RKO (cell line): ENCODE measurements at regions not wholly inside any gene's neighbourhood (a gene's known extent, or its start where the extent isn't known, plus 50 kb on each side); places are given as distances from the start of the nearest gene placed in this dataset.

Experiments
- DNase-seq: peaks from one replicate; pipeline ENCODE4 v3.0.0-alpha.2; 2016; ENCODE audit warnings: low spot score

- DNase-seq, result no peak
Measured at GRCh38 chr13:89738072-89738471, 1609.4 kb upstream of the MIR17HG start.

DNA sequence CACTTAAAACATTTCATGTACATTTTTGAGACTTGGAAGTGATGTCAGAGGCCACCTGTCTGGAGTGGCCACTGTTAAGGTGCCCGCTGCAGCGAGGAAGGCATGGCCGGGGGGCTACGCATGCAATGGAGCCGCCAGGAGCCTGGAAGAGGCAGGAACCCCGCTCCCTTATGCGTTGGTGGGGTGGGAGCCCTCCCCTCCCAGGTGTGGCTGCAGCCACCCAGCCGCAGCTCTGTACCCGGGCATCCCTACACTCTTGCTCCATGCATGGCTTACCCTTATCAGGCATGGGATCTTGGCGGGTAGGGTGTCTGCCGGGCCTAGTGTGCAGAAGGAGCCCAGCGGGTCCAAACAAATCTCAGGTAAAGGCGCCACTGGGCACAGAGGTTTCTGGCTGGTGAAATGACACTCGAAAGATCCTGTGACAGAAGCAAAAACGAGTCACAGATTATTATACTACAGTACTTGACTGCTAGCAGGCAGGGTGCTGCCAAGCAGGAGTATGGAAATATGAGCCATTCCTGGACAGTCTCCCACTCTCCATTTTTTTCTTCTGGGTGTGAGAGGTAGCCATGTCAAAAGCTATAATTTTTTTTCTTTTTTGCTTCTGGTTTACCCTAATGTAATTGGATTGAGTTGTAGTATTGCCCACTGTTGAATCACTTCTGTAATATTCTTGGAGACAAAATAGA is 1606.3 kb upstream of the MIR17HG start:
- no peak for DNase-seq

DNA sequence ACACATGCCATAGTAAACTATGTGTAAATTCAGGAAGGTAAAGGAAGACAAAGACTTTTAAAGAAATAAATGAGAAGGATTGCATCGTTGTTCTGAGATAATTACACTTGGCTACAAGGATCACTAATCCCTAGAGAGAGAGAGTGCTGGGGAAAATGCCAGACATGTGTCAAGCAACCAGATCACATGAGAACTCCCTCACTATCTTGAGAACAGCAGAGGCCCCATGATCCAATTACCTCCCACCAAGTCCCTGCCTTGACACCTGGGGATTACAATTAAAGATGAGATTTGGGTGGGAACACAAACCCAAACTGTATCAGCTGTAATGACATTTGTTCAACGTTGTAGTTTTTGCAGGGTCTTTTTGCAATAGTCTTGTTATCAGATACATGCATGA is 1600.9 kb upstream of the MIR17HG start:
- DNase-seq, result no peak

GRCh38 chr13:89748716-89749115 is 1598.8 kb upstream of the MIR17HG start:
- no peak for DNase-seq

DNA sequence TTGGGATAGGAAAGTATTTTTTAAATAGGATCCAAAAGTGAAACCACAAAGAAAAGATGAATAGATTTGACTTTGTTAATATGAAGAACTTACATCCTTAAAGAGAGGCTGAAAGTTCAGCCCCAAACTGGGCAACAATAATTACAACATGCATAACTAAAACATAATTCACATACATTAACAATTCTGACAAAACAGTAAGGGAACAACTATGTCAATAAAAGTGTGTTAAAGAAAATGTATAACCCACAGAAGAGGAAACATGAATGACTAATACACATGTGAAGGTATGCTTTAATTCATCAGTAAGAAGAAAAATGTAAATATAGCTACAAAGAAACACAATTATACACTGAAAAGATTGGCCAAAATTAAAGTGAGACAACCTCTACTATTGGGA is 1597.6 kb upstream of the MIR17HG start:
- no peak for DNase-seq

DNA sequence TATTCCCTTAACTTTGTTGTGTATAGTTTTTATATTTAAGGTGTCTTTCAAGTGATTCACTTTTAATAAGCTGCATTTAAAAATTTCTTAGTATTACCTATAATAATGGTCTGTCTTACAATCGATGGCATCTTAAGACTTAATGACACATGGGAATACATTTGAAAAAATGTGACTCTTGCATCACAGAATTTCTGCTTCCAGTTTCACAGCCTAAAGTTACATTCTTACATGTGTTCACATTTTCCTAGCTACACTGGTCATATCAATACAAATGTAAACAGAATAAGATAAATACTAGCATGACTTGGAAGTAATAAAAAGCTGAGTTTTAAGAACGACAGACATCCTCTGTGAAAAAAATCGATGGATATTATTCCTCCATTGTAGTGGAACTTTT is 1597.1 kb upstream of the MIR17HG start:
- DNase-seq, result no peak

DNA sequence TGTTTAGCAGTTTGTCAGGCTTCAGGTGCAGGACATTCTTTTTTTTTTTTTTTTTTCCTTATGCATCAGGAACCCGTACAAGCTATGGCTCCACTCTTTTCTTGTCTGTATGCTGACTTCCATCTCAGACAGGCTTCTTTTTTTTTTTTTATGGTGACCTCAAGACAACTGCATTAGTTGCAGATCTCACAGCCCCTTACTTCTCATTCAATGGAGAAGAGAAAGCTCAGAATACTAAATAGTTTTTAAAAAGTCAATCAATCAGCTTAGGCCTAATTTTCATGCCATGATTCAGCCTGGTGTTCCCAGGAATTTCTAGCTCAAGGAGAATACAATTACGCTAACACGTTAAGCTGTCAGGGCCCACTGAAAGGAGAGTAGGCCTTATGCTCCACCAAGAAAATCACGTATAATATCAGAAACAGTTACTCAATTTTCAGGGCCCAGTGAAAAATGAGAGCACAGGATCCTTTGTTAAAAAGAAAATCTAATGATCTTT is 1596.0 kb upstream of the MIR17HG start:
- DNase-seq, result no peak

- DNase-seq, result no peak
Measured at GRCh38 chr13:89752394-89752793, 1595.1 kb upstream of the MIR17HG start.

DNA sequence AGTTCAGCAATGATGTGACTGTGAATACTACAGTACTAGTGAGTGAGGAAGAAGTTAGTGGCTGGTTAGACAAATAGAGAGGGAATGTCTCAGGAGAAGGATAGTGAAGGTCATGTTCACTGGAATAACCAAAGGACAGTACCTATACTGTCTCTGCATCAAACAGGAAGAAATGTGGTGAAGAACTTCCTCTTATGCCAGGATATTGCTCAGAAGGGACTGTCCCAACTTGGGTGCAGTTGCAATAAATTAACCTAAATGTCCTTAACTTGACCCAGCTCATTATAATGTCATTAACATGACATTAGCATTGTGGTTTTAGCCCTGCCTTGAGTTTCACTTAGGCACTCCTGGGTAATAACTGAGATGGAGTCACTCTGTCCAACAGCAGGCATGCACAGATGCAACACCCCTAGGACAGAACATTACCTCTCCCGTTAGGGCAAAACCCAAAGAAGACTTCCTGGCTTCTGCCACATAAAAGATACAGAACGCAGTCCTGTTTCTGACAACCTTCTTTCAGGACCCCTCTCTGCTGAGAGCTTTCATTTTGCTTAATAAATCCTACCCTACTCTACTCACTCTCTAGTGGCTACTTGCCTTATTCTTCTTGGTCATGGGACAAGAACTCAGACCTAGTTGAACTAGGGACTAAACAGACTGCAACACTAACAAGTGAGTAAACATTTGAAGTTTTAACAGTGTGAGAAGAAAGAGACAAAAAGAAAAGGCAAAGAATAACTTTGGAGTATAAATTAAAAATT is 1591.6 kb upstream of the MIR17HG start:
- peak; percentile 9 for DNase-seq

GRCh38 chr13:89763005-89763404 is 1584.5 kb upstream of the MIR17HG start:
- peak; percentile 3 for DNase-seq

DNA sequence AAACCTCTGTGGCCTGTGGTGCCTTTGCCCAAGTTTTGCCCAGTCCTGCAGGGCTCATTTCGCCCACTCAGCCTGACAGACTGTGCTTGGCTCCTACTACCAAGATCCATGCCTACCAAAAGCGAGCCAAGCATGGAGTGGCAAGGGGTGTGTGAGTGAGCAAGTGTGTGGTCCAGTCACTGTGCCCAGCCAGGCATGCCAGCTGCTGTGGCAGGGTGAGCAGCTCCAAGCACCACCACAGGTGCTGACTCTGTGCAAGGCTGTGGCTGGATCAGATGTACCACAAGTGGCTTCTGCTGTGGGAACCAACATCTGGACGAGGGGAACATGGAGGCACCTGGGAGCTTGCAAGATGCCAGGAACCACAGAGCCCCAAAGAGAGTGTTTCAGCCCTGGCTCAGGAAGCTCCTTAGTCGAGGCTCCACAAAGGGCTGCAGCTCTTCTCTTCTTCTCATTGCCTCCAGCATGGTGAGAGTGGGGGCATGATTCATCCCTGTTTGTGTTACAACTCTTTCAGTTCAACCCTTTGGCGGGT is 1564.2 kb upstream of the MIR17HG start:
- DNase-seq, result no peak

GRCh38 chr13:89784161-89784809 is 1563.2 kb upstream of the MIR17HG start:
- no peak for DNase-seq

DNA sequence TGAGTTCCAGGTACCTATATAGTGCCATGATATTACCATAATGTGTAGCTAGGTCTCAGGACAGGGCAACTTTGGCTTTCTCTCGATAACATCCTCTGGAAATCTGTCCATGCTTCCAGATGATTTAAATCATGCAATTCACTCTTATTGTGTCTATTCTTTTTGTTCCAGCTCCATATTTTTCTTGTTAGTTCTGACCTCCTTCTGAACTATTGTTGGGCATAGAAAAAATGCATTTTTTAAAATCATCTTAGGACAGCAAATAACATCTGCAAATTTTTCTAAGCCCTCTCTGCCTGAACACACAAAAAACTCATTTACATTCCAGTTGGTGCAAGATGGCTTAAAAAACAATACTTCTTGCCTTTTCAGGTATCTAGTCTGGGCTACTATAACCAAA is 1561.0 kb upstream of the MIR17HG start:
- no peak for DNase-seq

- DNase-seq, result no peak
Measured at GRCh38 chr13:89790696-89791095, 1556.8 kb upstream of the MIR17HG start.

DNA sequence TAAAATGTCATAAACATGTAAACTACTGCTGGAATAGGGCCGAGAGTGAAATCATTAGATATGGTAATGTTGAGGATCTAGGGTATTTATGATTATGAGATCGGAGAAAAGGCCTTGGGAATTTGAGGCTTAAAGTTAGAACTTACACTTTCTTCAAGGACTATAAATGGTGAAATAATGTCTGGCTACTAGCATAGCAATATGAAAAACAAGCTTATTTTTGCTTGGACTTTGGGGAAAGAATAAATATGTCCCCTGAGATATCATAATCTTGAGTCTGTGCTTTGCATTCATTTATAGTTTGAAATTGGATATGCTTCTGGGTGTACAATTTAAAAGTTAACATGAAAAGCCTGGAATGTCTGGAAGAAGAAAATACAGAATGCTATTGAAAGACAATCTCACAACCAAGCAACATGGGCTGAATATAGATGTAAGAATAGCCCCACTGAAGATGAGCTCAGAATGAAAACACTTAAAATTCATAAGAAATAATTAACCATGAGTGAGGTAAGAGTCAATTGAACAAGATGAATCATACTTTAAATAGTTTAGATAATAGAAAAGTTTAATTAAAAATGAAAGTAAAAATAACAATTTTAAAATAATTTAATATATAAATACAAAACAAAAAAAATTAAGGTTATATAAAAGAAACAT is 1555.4 kb upstream of the MIR17HG start:
- no peak for DNase-seq

DNA sequence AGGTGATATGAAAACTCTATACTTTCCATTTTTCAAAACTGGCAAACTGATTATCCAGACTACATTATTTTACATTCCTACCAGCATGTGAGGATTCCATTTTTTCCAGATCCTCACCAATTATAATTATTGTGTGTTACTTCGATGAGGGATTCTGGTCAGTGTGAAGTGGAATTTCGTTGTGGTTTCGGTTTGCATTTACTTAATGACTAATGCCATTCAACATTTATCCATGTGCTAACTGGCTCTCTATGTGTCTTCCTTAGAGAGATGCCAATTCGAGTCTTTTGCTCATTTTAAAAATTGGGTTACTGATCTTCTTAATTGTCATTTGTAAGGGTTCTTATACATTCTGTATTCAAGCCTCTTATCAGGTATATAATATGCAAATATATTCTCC is 1551.3 kb upstream of the MIR17HG start:
- DNase-seq, result no peak

DNA sequence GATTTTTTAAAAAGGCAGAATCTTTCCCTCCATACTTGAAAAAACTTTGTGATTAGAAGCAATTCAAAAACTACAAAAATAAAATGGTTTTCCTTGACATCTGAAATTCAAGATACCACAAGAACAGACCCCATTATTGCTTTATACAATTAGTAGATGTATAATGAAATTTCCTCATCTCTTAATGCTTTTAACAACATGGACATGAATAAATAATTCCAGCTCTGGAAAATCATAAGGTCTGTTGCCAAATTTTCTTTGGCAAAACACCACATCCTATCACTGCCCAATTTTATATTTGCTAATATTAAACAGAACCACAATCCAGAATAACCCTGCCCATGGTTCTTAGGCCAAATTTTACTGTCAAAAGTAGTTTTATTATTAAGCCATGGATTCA is 1543.6 kb upstream of the MIR17HG start:
- DNase-seq, result no peak

- DNase-seq, result no peak
Measured at GRCh38 chr13:89806594-89806993, 1540.9 kb upstream of the MIR17HG start.

- DNase-seq, result no peak
Measured at GRCh38 chr13:89812856-89813255, 1534.6 kb upstream of the MIR17HG start.

- no peak for DNase-seq
Measured at GRCh38 chr13:89816404-89816803, 1531.1 kb upstream of the MIR17HG start.

DNA sequence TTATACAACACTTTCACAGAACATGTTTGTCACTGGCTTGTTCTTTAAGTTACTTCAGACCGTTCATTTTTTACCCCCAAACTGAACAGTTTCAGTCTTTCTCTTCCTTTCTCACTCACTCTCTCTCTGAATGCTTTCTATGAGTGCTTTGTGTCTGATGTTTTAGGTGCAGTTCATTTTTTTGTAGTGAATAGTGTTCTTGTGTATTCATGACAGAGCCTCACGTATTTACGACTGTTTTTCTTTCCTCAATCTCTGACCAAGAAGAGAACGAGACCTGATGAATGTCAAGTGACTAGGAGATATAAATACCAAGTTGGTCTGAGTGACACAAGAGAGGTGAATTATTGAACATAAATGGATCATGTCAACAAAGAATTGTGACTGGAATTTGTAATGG is 1525.0 kb upstream of the MIR17HG start:
- no peak for DNase-seq

DNA sequence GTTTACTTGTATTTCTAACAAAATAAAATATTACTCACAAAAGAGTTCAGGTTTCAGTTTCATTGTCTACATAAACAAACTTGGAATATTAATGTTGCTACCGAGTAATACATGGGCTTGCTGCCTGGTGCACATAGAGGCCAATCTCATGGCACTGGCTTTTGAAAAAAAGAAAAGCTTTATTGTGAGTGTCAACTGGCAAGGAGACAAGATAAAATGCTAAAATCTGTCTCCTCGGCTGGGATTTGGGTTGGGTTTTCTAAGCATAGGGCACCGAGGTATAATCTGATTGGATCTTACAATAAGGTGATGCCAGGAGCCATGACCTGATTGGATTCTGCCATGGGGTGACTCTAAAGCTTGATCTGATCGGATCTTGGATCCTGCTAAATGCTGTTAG is 1519.9 kb upstream of the MIR17HG start:
- DNase-seq, result no peak
